NB4 (cell line): ENCODE measurements at regions not wholly inside any gene's neighbourhood (a gene's known extent, or its start where the extent isn't known, plus 50 kb on each side); places are given as distances from the start of the nearest gene placed in this dataset.

Experiments used
- POLR2A ChIP-seq: IDR thresholded peaks from 2 replicates; pipeline ENCODE4 v1.6.1; 2011; ENCODE audit warnings: mild to moderate bottlenecking; ENCODE audit not compliant: insufficient read length; ENCODE audit errors: extremely low read depth
- TF ChIP-seq, protein P1 (sequence below): IDR thresholded peaks from one replicate; pipeline ENCODE4 v1.5.1; 2012; ENCODE audit warnings: low read depth, low read length
- TF ChIP-seq, protein P2 (sequence below): IDR thresholded peaks from 2 replicates; pipeline ENCODE4 v1.6.1; 2011; ENCODE audit warnings: low read depth, low read length

DNA sequence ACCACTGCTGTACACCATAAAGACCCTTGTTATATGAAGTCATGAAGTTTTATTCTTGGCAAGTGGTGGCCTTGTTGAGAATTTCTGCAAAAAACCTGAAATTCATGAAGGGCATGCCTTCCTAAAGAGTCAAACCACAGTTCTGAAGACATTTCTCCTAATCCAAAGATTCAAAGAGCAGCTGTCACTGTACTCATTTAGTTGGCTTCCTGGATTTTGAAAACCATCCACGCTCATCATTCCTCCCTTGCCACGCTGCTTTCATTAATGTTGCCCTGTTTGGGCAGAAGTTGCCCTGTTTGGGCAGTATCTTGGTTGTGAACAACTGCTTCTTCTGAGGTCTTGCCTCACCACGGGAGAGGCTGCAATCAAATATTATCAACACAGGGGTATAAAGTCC lies 560.3 kb upstream of the TLE4 start:
- TF ChIP-seq, protein P1, sequence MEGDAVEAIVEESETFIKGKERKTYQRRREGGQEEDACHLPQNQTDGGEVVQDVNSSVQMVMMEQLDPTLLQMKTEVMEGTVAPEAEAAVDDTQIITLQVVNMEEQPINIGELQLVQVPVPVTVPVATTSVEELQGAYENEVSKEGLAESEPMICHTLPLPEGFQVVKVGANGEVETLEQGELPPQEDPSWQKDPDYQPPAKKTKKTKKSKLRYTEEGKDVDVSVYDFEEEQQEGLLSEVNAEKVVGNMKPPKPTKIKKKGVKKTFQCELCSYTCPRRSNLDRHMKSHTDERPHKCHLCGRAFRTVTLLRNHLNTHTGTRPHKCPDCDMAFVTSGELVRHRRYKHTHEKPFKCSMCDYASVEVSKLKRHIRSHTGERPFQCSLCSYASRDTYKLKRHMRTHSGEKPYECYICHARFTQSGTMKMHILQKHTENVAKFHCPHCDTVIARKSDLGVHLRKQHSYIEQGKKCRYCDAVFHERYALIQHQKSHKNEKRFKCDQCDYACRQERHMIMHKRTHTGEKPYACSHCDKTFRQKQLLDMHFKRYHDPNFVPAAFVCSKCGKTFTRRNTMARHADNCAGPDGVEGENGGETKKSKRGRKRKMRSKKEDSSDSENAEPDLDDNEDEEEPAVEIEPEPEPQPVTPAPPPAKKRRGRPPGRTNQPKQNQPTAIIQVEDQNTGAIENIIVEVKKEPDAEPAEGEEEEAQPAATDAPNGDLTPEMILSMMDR: no peak
- TF ChIP-seq POLR2A: no peak
- TF ChIP-seq, protein P2, sequence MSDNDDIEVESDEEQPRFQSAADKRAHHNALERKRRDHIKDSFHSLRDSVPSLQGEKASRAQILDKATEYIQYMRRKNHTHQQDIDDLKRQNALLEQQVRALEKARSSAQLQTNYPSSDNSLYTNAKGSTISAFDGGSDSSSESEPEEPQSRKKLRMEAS: no peak
